ENCODE measurements at regions not wholly inside any gene's neighbourhood (a gene's known extent, or its start where the extent isn't known, plus 50 kb on each side); places are given as distances from the start of the nearest gene placed in this dataset.

GRCh38 chr14:105899071-105899641 lies 372.8 kb downstream of the TMEM121 start:
- TF ChIP-seq FOXM1 (IDR thresholded peaks at IDR 0.05; ENCODE audit: borderline replicate concordance, low read depth) = no peak
- no peak for TF ChIP-seq ZBTB7A (IDR thresholded peaks at IDR 0.05; ENCODE audit: low read depth)
- TF ChIP-seq TAF1 (IDR thresholded peaks at IDR 0.05; ENCODE audit: low read depth) = no peak
- TF ChIP-seq MAX (IDR thresholded peaks at IDR 0.05) = no peak
- no peak for TF ChIP-seq YY1 (IDR thresholded peaks at IDR 0.05; ENCODE audit: low read depth)
- TF ChIP-seq RAD21 (IDR thresholded peaks at IDR 0.05; ENCODE audit: low read depth) = no peak
- no peak for TF ChIP-seq CREB1 (IDR thresholded peaks at IDR 0.05; ENCODE audit: low read depth)
- TF ChIP-seq TEAD4 (IDR thresholded peaks at IDR 0.05) = no peak
- no peak for TF ChIP-seq REST (IDR thresholded peaks at IDR 0.05; ENCODE audit: low read depth)
- no peak for TF ChIP-seq EP300 (IDR thresholded peaks at IDR 0.05; ENCODE audit: borderline replicate concordance)
- TF ChIP-seq NFIC (IDR thresholded peaks at IDR 0.05) = no peak
